A673 (cell line): ENCODE measurements at regions not wholly inside any gene's neighbourhood (a gene's known extent, or its start where the extent isn't known, plus 50 kb on each side); places are given as distances from the start of the nearest gene placed in this dataset.

Experiments used
- EZH2 ChIP-seq: fragments of 200-600 bp; sonication (generic); IDR thresholded peaks from 2 replicates; pipeline ENCODE4 v1.6.1; 2017; ENCODE audit warnings: borderline replicate concordance, low read depth, mild to moderate bottlenecking, mixed read lengths, antibody characterized with exemption, low read length; ENCODE audit not compliant: poor library complexity, severe bottlenecking
- TF ChIP-seq, protein P1 (sequence below): fragments of 300-800, 200-600 bp; sonication (generic); conservative IDR thresholded peaks from 2 replicates; pipeline ENCODE4 v1.5.1; 2017; ENCODE audit warnings: low read depth, mild to moderate bottlenecking, antibody characterized with exemption, low read length, moderate library complexity, mixed read lengths

DNA sequence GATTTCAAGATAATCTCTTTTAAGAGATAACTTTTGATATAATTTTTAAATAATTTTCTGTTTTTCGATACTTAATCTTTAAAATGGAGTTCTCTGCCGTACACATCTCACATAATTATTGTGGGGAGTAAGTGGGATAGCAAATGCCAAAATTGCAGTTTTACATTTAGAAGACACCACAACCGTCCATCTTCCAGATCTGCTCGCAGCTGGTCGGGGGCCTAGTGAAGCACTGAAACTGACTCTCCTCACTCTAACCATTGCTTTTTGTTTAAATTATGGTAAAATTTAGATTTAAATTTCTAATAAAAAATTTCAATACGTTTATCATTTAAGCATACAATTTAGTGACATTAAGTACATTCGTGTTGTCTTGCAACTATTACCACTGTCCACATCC lies 94.2 kb downstream of the PRR15 start:
- TF ChIP-seq, protein P1, sequence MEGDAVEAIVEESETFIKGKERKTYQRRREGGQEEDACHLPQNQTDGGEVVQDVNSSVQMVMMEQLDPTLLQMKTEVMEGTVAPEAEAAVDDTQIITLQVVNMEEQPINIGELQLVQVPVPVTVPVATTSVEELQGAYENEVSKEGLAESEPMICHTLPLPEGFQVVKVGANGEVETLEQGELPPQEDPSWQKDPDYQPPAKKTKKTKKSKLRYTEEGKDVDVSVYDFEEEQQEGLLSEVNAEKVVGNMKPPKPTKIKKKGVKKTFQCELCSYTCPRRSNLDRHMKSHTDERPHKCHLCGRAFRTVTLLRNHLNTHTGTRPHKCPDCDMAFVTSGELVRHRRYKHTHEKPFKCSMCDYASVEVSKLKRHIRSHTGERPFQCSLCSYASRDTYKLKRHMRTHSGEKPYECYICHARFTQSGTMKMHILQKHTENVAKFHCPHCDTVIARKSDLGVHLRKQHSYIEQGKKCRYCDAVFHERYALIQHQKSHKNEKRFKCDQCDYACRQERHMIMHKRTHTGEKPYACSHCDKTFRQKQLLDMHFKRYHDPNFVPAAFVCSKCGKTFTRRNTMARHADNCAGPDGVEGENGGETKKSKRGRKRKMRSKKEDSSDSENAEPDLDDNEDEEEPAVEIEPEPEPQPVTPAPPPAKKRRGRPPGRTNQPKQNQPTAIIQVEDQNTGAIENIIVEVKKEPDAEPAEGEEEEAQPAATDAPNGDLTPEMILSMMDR: no peak
- TF ChIP-seq EZH2: no peak
